Liver (tissue), 8 donors: ENCODE measurements at regions not wholly inside any gene's neighbourhood (a gene's known extent, or its start where the extent isn't known, plus 50 kb on each side); places are given as distances from the start of the nearest gene placed in this dataset.

Experiments used
- DNase-seq: peaks from one replicate; pipeline ENCODE4 v3.0.0-alpha.2; 2017; ENCODE audit warnings: low spot score
- H3K27ac ChIP-seq, 2 donors: one replicate each; pipeline ENCODE4 v1.7.0; 2013; ENCODE audit warnings: inconsistent platforms in 2 of 2, low read length in 2 of 2, control low read depth in 1 of 2, low read depth in 1 of 2, mild to moderate bottlenecking in 1 of 2
- H3K27me3 ChIP-seq, 4 donors: one replicate each; pipeline versions ENCODE4 v1.6.1 to v1.7.0; 2013; ENCODE audit warnings: low read length in 3 of 4, inconsistent platforms in 1 of 4, mild to moderate bottlenecking in 1 of 4, moderate library complexity in 1 of 4; ENCODE audit not compliant: control insufficient read depth in 4 of 4, insufficient read depth in 4 of 4
- H3K36me3 ChIP-seq, 4 donors: one replicate each; pipeline versions ENCODE4 v1.6.1 to v1.7.0; 2013; ENCODE audit warnings: low read length in 3 of 4, mild to moderate bottlenecking in 3 of 4, low read depth in 1 of 4, moderate library complexity in 1 of 4; ENCODE audit not compliant: control insufficient read depth in 4 of 4, insufficient read depth in 3 of 4
- H3K4me1 ChIP-seq, 4 donors: one replicate each; pipeline versions ENCODE4 v1.6.1 to v1.7.0; 2013; ENCODE audit warnings: low read length in 3 of 4, mild to moderate bottlenecking in 3 of 4, moderate library complexity in 1 of 4; ENCODE audit not compliant: control insufficient read depth in 4 of 4, insufficient read depth in 4 of 4
- H3K4me3 ChIP-seq, 3 donors: one replicate each; pipeline versions ENCODE4 v1.6.1 to v1.7.0; 2013; ENCODE audit warnings: low read length in 3 of 3, control low read depth in 1 of 3, low read depth in 1 of 3, mild to moderate bottlenecking in 1 of 3
- H3K9ac ChIP-seq, 2 donors: one replicate each; pipeline ENCODE4 v1.7.0; 2013; ENCODE audit warnings: low read length in 2 of 2, mild to moderate bottlenecking in 2 of 2, moderate library complexity in 2 of 2, control low read depth in 1 of 2, low read depth in 1 of 2
- H3K9me3 ChIP-seq, 4 donors: one replicate each; pipeline versions ENCODE4 v1.6.1 to v1.7.0; 2013; ENCODE audit warnings: low read length in 3 of 4; ENCODE audit not compliant: control insufficient read depth in 4 of 4
- EGR1 ChIP-seq, 2 donors: IDR thresholded peaks; 2 replicates each; pipeline ENCODE4 v1.6.1; 2016 to 2018; ENCODE audit warnings: antibody characterized with exemption in 2 of 2, low read depth in 2 of 2
- FOXA1 ChIP-seq: IDR thresholded peaks from 2 replicates; pipeline ENCODE4 v1.6.1; 2016; ENCODE audit warnings: antibody characterized with exemption
- FOXA2 ChIP-seq: IDR thresholded peaks from 2 replicates; pipeline ENCODE4 v1.6.1; 2016; ENCODE audit warnings: antibody characterized with exemption
- HNF4A ChIP-seq, 2 donors: conservative IDR thresholded peaks; 2 replicates each; pipeline ENCODE4 v1.6.1; 2016; ENCODE audit warnings: antibody characterized with exemption in 2 of 2, mild to moderate bottlenecking in 2 of 2
- HNF4G ChIP-seq: IDR thresholded peaks from 2 replicates; pipeline ENCODE4 v1.6.1; 2016; ENCODE audit warnings: antibody characterized with exemption
- JUND ChIP-seq, 2 donors: IDR thresholded peaks; 2 replicates each; pipeline ENCODE4 v1.6.1; 2016; ENCODE audit warnings: antibody characterized with exemption in 2 of 2
- RAD21 ChIP-seq, 2 donors: IDR thresholded peaks; 2 replicates each; pipeline ENCODE4 v1.6.1; 2016; ENCODE audit warnings: antibody characterized with exemption in 2 of 2, mild to moderate bottlenecking in 2 of 2
- REST ChIP-seq: IDR thresholded peaks from 2 replicates; pipeline ENCODE4 v1.6.1; 2016; ENCODE audit warnings: antibody characterized with exemption, mild to moderate bottlenecking
- RXRA ChIP-seq, 2 donors: IDR thresholded peaks; 2 replicates each; pipeline ENCODE4 v1.6.1; 2017 to 2018; ENCODE audit warnings: antibody characterized with exemption in 2 of 2, mild to moderate bottlenecking in 1 of 2
- TAF1 ChIP-seq: conservative IDR thresholded peaks from 2 replicates; pipeline ENCODE4 v1.6.1; 2016; ENCODE audit warnings: antibody characterized with exemption, mild to moderate bottlenecking
- YY1 ChIP-seq: IDR thresholded peaks from 2 replicates; pipeline ENCODE4 v1.6.1; 2016; ENCODE audit warnings: antibody characterized with exemption, mild to moderate bottlenecking
- WGBS: extraction: QIAGEN DNeasy Blood & Tissue Kit; methylation state at CpG from one replicate; pipeline ENCODE4 v1.1.7; 2013; 5-methylcytosine and 5-hydroxymethylcytosine counted together
- TF ChIP-seq, protein P1 (sequence below): fragments of 150-350 bp; IDR thresholded peaks from 2 replicates; pipeline ENCODE4 v1.5.1; 2017; ENCODE audit warnings: improper control_type of control experiment, low read depth, low read length; ENCODE audit not compliant: missing input control
- TF ChIP-seq, protein P2 (sequence below): IDR thresholded peaks from 2 replicates; pipeline ENCODE4 v1.6.1; 2016; ENCODE audit warnings: antibody characterized with exemption
- TF ChIP-seq, protein P3 (sequence below): IDR thresholded peaks from 2 replicates; pipeline ENCODE4 v1.6.1; 2016; ENCODE audit warnings: antibody characterized with exemption
- TF ChIP-seq, protein P4 (sequence below): IDR thresholded peaks from 2 replicates; pipeline ENCODE4 v1.6.1; 2016; ENCODE audit warnings: antibody characterized with exemption
- donor health status: healthy.
- donor health status: healthy.
- donor health status: healthy.
- donor health status: healthy.
- donor health status: healthy.

GRCh38 chr20:24718277-24718676, 230.8 kb upstream of the CST7 start:
- Histone ChIP-seq H3K36me3 (no peaks in the 10 kb centered on the region), H3K9ac (no peak overlapping the region), H3K27me3 (peaks cover 0 to 3% (median 0%) of the 10 kb centered on the region in 4 donors), H3K4me1 (no peaks in the 10 kb centered on the region), H3K9me3 (no peaks in the 10 kb centered on the region), H3K27ac (no peak overlapping the region), H3K4me3 (no peak overlapping the region)
- TF ChIP-seq, protein P1, sequence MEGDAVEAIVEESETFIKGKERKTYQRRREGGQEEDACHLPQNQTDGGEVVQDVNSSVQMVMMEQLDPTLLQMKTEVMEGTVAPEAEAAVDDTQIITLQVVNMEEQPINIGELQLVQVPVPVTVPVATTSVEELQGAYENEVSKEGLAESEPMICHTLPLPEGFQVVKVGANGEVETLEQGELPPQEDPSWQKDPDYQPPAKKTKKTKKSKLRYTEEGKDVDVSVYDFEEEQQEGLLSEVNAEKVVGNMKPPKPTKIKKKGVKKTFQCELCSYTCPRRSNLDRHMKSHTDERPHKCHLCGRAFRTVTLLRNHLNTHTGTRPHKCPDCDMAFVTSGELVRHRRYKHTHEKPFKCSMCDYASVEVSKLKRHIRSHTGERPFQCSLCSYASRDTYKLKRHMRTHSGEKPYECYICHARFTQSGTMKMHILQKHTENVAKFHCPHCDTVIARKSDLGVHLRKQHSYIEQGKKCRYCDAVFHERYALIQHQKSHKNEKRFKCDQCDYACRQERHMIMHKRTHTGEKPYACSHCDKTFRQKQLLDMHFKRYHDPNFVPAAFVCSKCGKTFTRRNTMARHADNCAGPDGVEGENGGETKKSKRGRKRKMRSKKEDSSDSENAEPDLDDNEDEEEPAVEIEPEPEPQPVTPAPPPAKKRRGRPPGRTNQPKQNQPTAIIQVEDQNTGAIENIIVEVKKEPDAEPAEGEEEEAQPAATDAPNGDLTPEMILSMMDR: no peak
- no peak for TF ChIP-seq HNF4G
- no peak for DNase-seq
- WGBS: 83% methylated on average over 2 of the region's 2 CpGs

- Histone ChIP-seq H3K27ac (no peak overlapping the region), H3K9ac (no peak overlapping the region), H3K4me1 (no peaks in the 10 kb centered on the region), H3K4me3 (no peak overlapping the region), H3K27me3 (peaks cover 0 to 3% (median 0%) of the 10 kb centered on the region in 4 donors), H3K36me3 (no peaks in the 10 kb centered on the region), H3K9me3 (no peaks in the 10 kb centered on the region)
- TF ChIP-seq EGR1 (IDR thresholded peaks at IDR 0.05; ENCODE audit: low read depth in 2 of 2): no peak
- no peak for TF ChIP-seq RAD21 (IDR thresholded peaks at IDR 0.05)
- no peak for TF ChIP-seq JUND (IDR thresholded peaks at IDR 0.05)
- no peak for TF ChIP-seq RXRA (IDR thresholded peaks at IDR 0.05)
- no peak for TF ChIP-seq HNF4A (conservative IDR thresholded peaks at IDR 0.05)
- TF ChIP-seq, protein P2, sequence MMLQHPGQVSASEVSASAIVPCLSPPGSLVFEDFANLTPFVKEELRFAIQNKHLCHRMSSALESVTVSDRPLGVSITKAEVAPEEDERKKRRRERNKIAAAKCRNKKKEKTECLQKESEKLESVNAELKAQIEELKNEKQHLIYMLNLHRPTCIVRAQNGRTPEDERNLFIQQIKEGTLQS: no peak
- no peak for TF ChIP-seq FOXA1
- no peak for TF ChIP-seq HNF4G
- TF ChIP-seq, protein P3, sequence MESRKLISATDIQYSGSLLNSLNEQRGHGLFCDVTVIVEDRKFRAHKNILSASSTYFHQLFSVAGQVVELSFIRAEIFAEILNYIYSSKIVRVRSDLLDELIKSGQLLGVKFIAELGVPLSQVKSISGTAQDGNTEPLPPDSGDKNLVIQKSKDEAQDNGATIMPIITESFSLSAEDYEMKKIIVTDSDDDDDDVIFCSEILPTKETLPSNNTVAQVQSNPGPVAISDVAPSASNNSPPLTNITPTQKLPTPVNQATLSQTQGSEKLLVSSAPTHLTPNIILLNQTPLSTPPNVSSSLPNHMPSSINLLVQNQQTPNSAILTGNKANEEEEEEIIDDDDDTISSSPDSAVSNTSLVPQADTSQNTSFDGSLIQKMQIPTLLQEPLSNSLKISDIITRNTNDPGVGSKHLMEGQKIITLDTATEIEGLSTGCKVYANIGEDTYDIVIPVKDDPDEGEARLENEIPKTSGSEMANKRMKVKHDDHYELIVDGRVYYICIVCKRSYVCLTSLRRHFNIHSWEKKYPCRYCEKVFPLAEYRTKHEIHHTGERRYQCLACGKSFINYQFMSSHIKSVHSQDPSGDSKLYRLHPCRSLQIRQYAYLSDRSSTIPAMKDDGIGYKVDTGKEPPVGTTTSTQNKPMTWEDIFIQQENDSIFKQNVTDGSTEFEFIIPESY: no peak
- WGBS: 71% methylated on average over 1 of the region's 1 CpG
- no peak for DNase-seq
These were observed 230.4 kb upstream of the CST7 start for GRCh38 chr20:24718696-24719095.

GRCh38 chr20:24720957-24721356, 228.1 kb upstream of the CST7 start:
- no peak overlapping the region for H3K4me3 ChIP-seq
- H3K4me1 ChIP-seq: no peaks in the 10 kb centered on the region
- peaks cover 0 to 3% (median 0%) of the 10 kb centered on the region in 4 donors for H3K27me3 ChIP-seq
- H3K9me3 ChIP-seq: no peaks in the 10 kb centered on the region
- 68% methylated on average over 4 of the region's 4 CpGs for WGBS
- H3K9ac ChIP-seq: no peak overlapping the region
- DNase-seq: no peak
- no peaks in the 10 kb centered on the region for H3K36me3 ChIP-seq
- H3K27ac ChIP-seq: no peak overlapping the region
- no peak for TF ChIP-seq TAF1
- no peak for TF ChIP-seq RXRA (IDR thresholded peaks at IDR 0.05)
- no peak for TF ChIP-seq REST
- TF ChIP-seq HNF4G: no peak
- no peak for TF ChIP-seq HNF4A (conservative IDR thresholded peaks at IDR 0.05)
- no peak for TF ChIP-seq FOXA2
- TF ChIP-seq, protein P1: no peak
- TF ChIP-seq, protein P3: no peak
- TF ChIP-seq, protein P4, sequence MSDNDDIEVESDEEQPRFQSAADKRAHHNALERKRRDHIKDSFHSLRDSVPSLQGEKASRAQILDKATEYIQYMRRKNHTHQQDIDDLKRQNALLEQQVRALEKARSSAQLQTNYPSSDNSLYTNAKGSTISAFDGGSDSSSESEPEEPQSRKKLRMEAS: no peak
- TF ChIP-seq, protein P2: no peak
- TF ChIP-seq YY1: no peak
